GM12878 (cell line): ENCODE measurements at regions not wholly inside any gene's neighbourhood (a gene's known extent, or its start where the extent isn't known, plus 50 kb on each side); places are given as distances from the start of the nearest gene placed in this dataset.

Experiments used
- CEBPZ ChIP-seq: fragments of 150-350 bp; IDR thresholded peaks from 2 replicates; pipeline ENCODE4 v1.6.1; 2016; ENCODE audit warnings: low read depth, low read length
- CTCF ChIP-seq, 3 experiments: IDR thresholded peaks in 2 of 3; conservative IDR thresholded peaks in 1 of 3; 2 replicates each; pipeline ENCODE4 v1.5.1; 2011; ENCODE audit warnings: low read depth in 3 of 3, low read length in 3 of 3, mild to moderate bottlenecking in 3 of 3, control low read depth in 2 of 3, moderate library complexity in 2 of 3, inconsistent platforms in 1 of 3, mixed read lengths in 1 of 3; ENCODE audit not compliant: control insufficient read depth in 2 of 3, insufficient read depth in 1 of 3; ENCODE audit errors: extremely low read depth in 1 of 3
- MAX ChIP-seq: IDR thresholded peaks from 2 replicates; pipeline ENCODE4 v1.6.1; 2012; ENCODE audit warnings: low read depth, low read length, improper control_type of control experiment
- NR2C2 ChIP-seq: IDR thresholded peaks from 2 replicates; pipeline ENCODE4 v1.6.1; 2011; ENCODE audit warnings: borderline replicate concordance, low read depth; ENCODE audit not compliant: control insufficient read depth, insufficient read length
- POLR2A ChIP-seq: IDR thresholded peaks from 2 replicates; pipeline ENCODE4 v1.6.1; 2011; ENCODE audit warnings: low read depth, mild to moderate bottlenecking, low read length

GRCh38 chr20:50342638-50343102 is 152.0 kb downstream of the CEBPB start:
- no peak for TF ChIP-seq CTCF (IDR thresholded peaks at IDR 0.05 in 2 of 3, conservative IDR thresholded peaks at IDR 0.05 in 1 of 3; ENCODE audit: control insufficient read depth in 2 of 3, extremely low read depth in 1 of 3, insufficient read depth in 1 of 3, low read depth in 3 of 3, low read length in 3 of 3)
- no peak for TF ChIP-seq NR2C2
- TF ChIP-seq POLR2A: no peak
- no peak for TF ChIP-seq CEBPZ
- no peak for TF ChIP-seq MAX
